ENCODE measurements at regions not wholly inside any gene's neighbourhood (a gene's known extent, or its start where the extent isn't known, plus 50 kb on each side); places are given as distances from the start of the nearest gene placed in this dataset.
A peak's percentile ranks its signal among the peaks of the same experiment; 100 is the strongest.

DNA sequence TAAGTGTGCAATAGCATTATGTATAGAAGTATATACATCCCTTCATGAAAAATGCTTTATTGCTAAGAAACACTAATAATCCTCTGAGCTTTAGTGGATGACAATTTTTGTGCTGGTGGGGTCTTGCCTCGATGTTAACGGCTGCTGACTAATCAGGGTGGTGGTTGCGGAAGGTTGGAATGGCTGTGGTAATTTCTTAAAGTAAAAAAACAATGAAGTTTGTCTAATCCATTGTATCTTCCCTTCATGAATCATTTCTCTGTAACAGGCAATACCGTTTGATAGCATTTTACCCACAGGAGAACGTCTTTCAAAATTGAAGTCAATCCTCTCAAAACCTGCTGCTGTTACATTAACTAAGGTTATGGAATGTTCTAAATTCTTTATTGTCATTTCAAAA lies 816.5 kb upstream of the GJE1 start:
- DNase-seq (ENCODE audit: low spot score): no peak

DNA sequence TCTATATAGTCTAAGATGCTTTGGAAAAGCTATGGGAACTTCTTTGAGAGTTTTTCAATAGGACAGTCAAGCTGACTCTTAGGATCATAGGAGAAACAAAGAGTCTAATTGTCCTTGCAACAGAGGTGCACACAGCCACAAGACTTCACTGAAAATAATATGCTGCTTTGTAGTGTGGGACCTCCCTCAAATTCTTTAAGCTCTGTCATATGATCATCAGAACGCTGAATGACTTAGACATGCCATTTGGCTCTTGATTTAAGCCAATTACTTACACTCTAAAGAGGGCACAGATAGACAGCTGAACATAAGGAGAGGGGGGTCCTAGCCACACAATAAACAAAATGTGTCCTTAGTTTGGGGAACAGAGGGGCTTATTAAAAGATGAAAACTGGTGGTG lies 818.7 kb upstream of the GJE1 start:
- no peak for DNase-seq (ENCODE audit: low spot score)

DNA sequence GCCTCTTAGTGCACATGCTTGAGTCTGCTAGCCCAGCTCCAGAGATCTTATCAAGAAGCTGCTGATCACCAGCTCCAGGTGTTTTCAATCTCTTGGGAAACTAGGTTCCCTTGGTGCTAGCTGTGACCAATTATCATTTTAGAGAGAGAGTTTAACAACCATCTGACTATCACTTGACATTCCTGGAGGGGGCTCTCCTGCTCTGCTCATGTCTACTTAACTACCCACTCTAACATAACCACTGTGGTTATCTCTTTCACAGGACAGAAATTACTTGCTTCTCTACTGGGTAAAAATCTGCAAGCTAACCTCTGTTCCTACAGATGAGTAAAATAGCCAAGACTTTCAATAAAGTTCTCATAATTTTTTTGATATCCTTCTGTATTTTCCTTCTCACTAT lies 823.4 kb upstream of the GJE1 start:
- peak; percentile 8 for DNase-seq (ENCODE audit: low spot score)

DNA sequence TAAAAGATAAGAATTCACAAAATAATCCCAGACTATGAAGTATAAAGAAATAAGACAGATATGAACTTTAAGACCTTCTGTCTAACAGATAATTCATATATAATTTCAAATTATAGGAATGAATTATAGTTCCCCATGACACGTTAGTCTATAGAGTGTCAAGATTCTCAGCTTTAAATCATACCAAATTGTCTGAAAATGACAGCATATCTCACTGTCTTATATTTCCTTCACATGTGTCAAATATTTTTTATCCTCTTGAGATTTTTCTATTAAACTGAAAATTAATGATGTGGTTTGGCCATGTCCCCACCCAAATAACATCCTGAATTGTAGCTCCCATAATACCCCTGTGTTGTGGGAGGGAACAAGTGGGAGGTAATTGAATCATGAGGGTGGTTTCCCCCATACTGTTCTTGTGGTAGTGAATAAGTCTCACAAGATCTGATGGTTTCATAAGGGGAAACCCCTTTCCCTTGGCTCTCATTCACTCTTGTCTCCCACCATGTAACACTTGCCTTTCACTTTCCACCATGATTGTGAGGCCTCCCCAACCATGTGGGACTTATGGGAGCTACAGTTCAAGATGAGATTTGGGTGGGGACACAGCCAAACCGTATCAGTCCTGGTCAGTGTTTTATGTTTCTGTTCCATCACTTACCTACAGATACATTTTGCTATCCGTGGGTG lies 825.3 kb upstream of the GJE1 start:
- DNase-seq (ENCODE audit: low spot score): no peak

DNA sequence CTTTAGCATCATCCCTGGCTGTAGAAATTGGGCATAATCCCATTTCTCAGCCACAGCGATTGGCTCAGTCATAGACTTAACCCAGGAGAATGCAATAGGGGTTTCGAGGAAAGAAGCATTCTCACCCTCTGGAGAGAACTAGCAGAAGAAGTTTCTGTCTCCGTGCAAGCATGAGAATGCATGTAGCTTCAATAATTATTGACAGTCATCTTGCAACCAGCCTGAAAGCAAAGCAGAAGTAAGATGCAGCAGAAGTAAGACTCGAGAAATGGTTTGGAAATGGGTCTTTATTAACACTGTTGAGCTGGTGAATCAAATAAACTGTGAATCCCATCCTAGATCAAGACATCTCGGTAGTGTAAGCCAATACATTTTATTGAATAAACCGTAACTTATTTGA lies 828.8 kb upstream of the GJE1 start:
- no peak for DNase-seq (ENCODE audit: low spot score)

DNA sequence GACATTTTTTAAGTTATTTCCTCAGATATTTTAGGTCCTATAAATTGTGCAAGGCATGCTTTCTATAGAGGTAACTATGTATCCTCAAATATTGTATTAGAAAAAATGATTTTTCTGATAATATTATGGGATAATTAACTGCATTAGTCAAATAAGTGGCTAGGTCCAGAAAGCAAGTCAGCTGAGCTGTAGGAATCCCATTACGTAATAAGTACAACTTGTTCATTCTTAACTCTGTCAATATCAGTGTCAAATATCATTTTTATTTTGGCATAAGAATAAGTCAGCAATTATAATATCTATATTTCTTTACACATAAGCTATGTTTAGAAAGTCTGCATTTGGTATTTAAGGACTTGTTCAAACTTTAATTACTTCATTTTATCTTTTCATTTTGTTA lies 830.9 kb upstream of the GJE1 start:
- no peak for DNase-seq (ENCODE audit: low spot score)

DNA sequence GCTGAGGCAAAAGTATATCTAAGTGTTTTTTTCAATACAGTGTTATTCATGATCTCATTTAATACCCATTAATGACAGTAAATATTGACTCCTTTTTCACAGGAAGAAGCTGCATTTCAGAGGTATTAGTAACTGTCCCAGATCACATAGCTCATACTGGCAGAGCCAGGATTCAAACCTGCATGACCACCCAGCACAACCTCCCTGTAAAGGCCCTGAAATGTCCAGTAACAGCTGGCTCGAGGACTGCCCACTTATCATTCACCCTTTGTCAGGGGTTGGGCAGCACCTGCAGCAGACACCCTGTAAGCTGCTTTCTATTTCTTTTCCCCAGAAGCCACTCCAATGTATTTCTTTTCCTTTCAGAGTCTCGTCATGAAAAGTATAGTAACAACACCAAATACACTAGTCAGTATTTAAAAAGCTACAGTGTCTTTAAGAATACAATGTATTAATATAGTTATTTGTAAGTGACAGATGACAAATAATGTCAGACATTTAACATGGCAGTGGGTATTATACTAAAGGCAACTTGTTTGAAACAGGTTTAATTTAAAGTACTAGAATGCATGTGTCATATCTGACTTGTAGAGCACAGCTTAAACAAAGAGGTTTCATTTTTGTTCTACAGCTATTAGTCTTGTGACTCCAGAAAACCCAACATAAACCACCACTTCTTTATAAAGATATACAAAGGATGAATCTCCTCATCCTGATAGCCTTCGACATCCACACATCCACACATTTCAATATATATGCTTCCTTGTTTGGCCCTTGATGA lies 841.6 kb upstream of the GJE1 start:
- DNase-seq (ENCODE audit: low spot score): no peak

DNA sequence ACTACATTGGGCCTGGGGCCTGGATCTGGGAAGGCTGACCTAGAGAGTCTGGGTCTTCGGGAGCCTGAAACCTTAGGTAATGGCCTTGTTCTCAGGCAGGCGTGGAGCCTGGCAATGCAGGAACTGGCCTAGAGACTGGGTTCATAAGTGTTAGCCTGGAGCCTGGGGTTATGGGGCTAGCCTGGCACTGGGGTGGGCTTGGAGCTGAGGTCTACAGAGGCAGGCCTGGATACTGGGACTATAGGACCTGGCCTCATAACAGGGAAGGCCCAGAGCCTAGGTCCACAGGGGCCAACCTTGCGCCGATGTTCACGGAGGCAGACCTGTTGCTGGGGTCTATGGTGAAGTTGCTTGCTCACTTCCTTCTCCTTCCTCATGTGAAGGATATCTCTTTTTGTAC lies 843.8 kb upstream of the GJE1 start:
- no peak for DNase-seq (ENCODE audit: low spot score)

DNA sequence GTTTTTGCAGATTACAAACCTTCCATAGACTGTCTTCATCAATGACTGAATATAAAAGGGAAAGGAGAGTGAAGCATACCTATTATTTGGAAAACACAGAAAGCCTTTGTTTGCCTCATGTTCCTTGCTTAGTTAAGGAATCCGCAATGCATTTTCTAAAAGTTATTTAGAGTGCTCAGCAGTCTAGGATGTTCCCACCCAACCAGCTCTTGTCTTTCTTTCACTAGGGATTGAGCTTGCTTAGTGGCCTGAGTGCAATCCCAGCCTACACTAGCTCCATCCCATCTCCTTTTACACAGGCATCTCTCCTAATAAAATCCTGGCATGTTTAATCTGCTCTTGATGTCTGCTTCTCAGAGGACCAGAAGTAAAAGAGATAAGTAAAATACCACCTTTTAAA lies 850.5 kb upstream of the GJE1 start:
- DNase-seq (ENCODE audit: low spot score): no peak

DNA sequence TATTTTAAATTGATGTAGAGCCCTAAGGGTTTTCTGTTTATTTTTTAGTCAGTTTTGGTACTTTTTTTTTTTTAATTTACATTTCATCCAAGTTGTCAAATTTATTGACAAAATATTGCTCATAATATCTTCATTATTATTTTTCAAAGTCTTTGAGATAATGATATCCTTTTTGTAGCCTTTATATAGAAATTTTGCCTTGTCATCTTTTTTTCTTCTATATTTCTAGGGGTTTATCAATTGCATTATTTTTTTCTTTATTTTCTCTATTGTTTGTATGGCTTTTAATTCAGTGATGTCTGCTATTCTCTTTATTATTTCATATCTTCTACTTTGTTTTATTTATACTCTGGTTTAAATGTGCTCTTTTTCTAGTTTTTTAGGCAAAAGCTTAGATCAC lies 863.0 kb upstream of the GJE1 start:
- DNase-seq (ENCODE audit: low spot score): no peak

DNA sequence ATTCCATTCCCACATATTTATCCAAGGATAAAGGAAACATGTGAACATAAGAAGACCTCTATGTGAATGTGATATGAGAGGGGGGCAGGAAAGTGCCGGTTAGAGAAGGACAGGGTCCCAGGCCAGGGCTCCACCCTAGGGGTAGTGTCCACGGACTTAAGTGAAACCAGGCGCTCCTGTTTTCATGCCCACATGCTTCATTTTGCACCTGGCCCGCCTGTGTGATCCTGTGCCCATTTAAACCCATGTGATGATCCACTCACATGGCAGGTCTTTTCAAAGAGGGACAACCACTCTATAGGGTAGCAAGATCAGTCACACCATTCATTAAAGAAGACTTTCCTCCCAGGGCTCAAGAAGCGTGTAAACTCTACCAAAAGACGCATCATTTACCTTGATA lies 865.3 kb upstream of the GJE1 start:
- DNase-seq (ENCODE audit: low spot score): no peak

DNA sequence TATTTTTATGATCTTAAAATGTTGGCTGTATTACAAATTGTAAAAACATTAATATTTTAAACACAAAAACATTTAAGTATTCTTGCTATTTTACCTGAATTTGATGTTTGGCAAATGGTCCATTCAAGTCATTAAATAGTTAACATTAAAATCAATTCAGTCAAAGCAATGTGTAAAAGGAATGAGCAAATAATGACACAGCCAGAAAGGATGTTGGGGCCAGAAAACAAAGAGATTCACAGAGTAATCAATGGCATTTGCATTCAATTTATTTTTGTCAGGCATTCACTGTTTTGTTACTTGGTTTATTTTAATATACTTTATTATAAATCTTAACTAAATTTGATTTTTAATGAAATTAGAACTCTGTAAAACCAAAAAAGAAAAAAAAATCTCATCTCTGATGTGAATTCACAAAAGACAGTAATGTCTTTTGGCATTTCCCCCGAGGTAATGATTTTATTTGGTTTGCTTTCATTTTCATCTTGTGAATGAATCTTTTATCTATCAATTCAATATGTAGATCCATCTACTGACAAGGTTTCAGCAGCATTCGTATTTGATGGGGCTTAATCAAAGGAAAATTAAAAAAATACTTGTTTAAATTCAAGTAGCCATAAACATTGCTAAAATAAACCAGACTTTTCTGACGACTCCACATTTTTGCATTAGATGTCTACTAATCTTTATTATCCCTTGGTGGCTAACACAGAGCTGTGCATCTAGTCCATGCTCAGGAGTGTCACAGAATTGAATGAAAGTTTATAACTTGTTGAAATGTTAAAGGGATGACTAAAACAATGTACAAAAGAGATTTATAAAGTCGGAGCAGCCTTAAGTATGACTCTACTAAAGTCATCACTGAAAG lies 866.7 kb upstream of the GJE1 start:
- DNase-seq (ENCODE audit: low spot score): no peak

DNA sequence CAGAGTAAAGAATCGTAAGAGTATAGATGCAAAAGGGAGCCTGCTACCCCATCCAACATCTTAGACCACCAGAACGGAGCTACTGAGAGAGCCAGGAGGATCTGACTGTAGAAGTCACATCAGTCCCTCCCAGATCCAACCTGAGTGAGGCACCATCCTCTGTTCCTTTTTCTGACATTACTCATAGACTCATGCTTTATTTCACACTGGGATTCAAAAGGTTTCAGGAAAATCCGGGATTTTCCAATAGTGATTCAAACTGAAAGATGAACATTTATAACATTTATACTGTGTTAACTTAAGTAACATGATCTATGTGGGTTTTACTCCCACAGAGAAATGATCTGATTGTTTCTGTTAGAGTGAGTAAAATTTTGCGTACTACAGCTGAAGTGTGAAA lies 868.6 kb upstream of the GJE1 start:
- DNase-seq (ENCODE audit: low spot score): no peak

DNA sequence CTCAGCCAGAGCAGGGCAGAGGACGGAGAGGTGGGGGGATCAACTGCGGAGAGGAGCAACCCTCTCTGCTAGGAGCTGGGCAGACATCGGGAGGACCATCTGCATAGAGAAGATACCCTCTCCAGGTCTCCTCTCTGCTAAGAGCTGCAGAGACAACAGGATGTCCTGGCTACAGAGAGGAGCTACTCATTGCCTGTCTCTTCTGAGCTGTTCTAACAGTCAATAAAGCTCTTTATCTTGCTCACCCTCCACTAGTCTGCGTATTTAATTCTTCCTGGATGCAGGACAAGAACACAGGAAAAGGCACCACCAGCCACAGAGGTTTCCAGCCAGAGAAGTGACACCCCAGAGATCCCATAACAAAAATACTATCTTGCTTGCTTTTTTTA lies 871.1 kb upstream of the GJE1 start:
- DNase-seq (ENCODE audit: low spot score): no peak

DNA sequence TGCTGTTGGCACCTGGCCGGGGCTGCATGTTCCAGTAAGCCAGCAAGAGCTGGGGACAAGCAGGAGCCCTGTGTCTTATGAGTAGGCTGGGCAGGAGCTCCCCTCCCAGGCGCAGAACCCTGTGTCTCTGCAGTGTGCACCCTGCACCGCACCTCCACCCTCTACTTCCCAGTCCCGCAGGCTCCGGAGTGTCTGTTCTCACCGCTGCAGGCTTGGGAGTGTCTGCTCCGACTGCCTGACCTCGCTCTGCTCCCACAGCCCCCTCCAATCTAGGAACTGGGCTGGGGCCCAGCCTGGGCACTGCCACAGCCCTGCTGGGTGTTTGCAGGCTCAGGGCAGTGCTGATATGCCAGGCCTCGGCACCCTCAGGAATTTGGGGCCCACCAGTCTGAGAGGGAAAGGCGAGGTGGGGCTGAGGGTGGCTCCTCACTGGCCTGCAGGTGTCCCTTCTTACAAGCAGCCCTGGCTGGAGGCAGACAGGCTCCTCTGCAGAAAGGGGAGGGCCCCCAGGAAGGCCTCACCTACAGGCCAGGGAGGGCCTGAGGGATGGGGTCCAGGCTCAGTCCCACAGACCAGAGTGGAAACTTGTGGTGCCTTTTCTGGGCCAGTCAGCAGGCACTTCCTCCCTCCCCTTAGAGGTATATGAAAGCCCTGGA lies 871.6 kb upstream of the GJE1 start:
- DNase-seq (ENCODE audit: low spot score): no peak

DNA sequence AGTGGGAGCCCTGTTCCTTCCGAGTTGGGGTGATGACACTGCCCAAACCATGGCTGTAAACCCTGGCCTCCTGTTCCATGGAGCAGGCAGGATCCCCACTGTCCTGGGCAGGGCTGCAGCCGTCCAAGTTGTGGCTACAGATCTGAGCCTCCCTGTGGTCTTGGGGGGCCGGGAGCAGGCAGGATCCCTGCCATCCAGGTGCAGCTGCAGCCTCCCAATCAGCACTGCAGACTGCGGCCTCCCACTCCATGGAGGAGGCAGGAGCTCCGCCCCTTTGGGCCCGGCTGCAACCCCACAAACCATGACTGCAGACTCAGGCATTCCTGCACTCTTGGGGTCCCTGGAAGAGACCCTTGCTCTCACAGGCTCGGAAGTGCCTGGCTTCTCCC lies 872.1 kb upstream of the GJE1 start:
- DNase-seq (ENCODE audit: low spot score): no peak

DNA sequence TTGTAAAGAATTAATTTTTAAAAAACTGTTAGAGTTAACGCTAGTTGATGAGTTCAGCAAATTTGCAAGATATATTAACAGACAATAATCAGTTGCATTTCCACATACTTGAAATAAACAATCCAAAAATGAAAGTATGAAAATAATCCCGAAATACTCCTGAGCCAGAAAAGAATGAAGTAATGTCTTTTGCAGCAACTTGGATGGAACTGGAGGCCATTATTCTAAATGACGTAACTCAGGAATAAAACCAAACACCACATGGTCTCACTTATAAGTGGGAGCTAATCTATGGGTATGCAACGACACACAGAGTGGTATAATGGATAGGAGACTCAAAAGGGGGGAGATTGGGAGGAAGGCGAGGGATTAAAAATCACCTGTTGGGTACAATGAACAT lies 872.9 kb upstream of the GJE1 start:
- DNase-seq (ENCODE audit: low spot score): no peak

DNA sequence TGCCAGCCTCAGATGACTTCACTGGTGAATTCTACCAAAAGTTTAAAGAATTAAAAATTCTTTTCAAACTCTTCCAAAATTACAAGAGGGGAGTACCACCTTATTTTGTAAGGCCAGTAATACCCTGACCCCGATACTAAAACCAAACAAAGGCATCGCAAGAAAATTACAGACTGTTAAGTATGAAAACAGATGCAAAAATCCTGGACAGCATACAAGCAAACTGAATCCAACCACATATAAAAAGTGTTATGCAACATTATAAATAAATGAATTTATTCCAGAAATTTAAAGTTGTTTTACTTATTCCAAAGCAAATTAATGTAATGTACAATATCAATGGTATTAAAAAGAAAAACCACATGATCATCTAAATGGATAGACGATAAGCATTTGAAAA lies 873.6 kb upstream of the GJE1 start:
- DNase-seq (ENCODE audit: low spot score): no peak

DNA sequence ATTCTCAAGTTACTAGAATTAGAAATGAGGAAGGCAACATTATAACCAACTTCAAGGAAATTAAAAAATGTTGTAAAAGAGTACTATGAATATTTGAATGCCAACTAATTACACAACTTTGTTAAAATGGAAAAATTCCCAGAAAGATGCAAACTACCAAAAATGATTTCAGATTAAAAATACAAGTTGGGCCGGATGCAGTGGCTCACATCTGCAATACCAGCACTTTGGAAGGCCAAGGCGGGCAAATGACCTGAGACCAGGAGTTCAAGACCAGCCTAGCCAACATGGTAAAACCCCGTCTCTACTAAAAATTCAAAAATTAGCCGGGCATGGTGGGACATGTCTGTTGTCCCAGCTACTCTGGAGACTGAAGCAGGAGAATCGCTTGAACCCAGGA lies 874.2 kb upstream of the GJE1 start:
- no peak for DNase-seq (ENCODE audit: low spot score)

DNA sequence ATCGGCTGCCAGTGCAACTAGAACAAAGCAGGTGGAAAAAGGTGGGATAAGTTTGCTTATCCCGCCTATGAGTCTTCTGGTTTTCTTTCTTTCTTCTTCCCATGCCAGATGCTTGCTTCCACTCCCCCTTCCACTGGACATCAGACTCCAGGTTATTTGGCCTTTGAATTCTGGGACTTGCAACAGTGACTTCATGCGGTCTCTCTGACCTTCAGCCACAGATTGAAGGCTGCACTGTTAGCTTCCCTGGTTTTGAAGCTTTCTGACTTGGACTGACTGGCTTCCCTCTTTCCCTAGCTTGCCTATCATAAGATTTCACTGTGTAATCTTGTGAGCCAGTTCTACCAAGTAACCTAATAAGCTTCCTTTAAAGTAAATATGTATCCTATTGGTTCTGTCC lies 878.4 kb upstream of the GJE1 start:
- no peak for DNase-seq (ENCODE audit: low spot score)

DNA sequence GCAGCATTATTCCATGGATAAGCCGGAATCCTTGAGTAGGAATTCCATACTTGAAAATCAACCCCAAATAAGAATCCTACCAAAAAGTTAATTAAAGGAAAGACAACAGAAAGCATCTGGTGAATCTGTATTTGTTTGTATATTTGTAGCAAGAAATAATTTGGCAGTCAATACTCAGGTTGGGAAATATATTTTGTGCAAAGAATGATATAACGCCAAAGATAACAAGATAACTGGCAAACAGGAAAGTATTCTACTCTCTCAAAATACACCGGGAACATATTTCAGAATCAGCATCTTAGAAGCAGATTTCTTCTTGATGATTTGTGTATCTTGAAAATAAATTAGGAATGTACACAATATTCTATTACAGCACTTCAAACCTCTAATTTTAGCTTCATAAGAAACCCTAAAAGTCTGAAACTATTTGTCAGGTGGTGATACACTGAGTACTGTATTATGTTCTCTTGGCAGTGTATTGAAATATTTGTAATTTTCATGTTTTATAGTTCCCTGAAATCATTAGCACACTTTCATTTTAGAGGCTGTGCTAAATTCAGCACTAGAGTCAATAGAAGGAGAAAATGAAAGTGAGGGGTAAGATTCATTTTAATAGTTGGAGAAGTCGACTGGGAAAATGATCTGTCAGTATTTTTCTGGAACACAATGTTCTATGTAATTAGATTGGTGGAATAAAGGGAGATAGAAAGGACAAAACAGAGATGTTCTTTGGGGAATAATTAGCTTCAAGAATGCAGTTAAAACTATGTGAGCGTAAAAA lies 879.7 kb upstream of the GJE1 start:
- no peak for DNase-seq (ENCODE audit: low spot score)

DNA sequence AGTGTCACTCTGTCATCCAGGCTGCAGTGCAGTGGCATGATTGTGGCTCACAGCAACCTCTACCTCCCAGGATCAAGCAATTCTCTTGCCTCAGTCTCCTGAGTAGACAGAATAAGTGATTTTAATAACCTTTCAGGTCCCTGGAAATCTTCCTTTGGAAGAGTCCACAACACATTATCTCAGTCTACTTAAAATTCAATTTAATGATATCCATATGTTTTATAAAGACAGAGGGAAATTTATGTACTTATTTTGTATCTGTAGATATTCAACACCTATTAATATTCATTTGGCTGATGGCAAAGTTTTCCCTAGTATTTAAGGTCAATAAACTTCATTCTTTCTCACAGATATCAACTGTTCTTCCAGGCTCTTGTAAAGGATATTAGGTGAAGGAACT lies 881.4 kb upstream of the GJE1 start:
- DNase-seq (ENCODE audit: low spot score): no peak

All from CD4-positive, alpha-beta T cell treated with Interleukin-2 at 100 ng/mL for 4 hours (primary cell).